GM20000 (cell line): ENCODE measurements at regions not wholly inside any gene's neighbourhood (a gene's known extent, or its start where the extent isn't known, plus 50 kb on each side); places are given as distances from the start of the nearest gene placed in this dataset.

ENCODE experiments used
- DNase-seq: peaks from one replicate; pipeline ENCODE4 v3.0.0; 2012; ENCODE audit warnings: low spot score
- TF ChIP-seq, protein P1 (sequence below): IDR thresholded peaks from 2 replicates; pipeline ENCODE4 v1.5.1; 2012; ENCODE audit warnings: mild to moderate bottlenecking, control low read depth; ENCODE audit errors: extremely low read depth, missing control alignments

GRCh38 chr2:72050734-72051133, 96.9 kb downstream of the CYP26B1 start:
- no peak for DNase-seq
- TF ChIP-seq, protein P1, sequence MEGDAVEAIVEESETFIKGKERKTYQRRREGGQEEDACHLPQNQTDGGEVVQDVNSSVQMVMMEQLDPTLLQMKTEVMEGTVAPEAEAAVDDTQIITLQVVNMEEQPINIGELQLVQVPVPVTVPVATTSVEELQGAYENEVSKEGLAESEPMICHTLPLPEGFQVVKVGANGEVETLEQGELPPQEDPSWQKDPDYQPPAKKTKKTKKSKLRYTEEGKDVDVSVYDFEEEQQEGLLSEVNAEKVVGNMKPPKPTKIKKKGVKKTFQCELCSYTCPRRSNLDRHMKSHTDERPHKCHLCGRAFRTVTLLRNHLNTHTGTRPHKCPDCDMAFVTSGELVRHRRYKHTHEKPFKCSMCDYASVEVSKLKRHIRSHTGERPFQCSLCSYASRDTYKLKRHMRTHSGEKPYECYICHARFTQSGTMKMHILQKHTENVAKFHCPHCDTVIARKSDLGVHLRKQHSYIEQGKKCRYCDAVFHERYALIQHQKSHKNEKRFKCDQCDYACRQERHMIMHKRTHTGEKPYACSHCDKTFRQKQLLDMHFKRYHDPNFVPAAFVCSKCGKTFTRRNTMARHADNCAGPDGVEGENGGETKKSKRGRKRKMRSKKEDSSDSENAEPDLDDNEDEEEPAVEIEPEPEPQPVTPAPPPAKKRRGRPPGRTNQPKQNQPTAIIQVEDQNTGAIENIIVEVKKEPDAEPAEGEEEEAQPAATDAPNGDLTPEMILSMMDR, result no peak

DNA sequence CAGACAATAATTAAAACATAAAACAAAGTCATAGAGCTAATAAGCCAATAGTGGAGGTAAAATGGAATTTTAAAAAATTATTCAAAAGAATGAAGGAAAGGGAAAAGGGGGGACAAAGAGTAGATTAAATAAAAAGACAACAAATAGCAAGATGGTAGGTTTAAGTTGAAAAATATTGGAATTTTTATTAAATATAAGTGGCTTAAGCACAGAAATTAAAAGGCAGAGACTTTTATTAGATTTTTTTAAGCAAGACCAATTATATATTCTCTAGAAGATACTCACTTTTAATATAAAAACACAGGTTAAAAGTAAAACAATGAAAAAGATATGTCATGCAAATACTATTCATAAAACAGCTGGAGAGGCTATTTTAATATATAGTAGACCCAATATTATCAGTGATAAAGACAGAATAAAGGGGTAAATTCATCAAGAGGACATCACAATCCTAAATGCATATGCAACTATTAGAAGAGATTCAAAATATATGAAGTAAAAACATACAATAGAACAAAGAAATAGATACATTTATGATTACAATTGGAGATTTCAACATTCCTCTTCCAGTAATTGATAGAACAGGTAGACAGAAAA, 98.7 kb downstream of the CYP26B1 start:
- no peak for DNase-seq
- TF ChIP-seq, protein P1, result no peak

DNA sequence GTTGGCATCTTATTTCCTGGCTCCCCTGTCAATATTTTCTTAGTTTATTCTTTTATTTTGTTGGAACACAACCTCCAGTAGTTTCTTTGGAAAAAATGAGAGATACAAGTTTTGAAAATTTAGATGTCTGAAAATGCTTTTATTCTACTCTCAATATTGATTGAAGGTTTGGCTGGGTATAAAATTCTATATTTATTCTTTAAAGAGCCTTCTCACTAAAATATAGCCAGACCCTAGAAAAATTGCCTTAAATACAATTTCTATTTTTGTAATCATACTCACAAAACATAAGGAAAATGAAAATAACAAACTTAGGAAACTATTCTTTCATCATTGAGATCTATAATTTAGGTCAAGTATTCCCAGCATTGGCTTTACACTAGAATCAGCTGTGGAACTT, 103.7 kb downstream of the CYP26B1 start:
- TF ChIP-seq, protein P1, result no peak
- DNase-seq, result no peak

DNA sequence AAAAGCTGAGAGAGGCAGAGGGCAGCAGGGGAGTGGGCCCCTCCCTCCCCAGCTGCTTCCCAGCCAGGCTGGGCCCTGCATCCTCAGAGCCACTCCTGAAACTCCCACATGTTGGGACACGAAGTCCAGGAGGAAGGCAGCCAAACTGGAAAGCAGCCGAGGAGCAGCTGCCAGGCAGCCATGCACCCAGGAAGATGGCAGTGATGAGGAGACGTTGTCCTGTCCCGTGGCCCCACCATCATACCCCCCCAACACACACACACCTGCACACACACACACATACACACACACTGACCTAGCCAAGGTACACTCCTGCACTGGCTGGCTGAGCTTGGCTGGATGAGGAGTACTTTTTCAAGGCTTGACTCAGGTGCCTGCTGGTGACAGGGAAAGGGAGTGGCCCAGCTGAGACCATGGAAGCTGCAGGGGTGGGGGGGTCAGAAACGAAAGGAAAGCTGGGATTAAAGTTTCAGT, 106.0 kb downstream of the CYP26B1 start:
- DNase-seq, result no peak
- TF ChIP-seq, protein P1, result no peak

DNA sequence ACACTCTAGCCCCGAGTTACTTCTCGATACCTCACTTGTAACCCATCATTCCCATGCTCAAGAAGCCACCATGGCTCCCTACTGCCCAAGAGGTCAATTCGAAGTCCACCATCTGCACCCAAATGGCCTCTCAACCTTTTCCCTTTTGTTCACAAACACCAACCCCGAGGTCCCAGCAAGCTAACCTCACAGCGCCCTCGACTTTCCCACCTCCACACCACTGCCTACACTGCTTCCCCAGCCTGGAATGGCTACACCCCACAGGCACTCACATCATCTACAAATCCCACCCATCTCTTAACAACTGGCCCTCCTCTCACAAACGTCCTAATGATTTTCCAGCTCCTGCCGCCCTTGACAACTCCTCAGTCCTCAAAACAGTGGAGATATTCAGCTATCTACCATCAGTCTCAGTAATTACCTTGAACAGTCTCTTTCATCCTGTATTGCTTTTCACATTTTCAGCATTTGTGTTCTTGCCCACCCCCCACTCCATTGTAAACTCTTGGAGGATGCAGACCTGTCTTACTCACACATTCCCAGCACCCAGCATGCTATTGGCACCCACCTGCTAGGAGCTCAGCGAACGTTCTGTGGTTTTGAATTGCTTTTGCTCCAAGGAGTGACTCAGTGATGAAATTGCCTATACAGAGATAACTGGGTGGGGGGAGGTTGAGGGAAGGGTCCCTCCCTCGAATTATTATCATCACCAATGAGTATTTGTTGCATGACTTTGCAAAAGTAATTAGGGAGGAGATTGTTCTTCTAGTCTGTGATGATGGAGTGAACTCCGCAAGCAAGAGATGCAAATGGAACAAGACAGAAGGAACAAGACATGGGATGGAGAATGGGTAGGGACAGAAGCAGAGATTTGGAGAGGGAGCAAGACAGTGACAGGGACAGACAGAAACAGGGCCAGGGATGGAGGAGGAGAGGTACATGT, 106.8 kb downstream of the CYP26B1 start:
- DNase-seq, result no peak

GRCh38 chr2:72038524-72038923, 109.1 kb downstream of the CYP26B1 start:
- no peak for DNase-seq
- TF ChIP-seq, protein P1, result no peak

More for the DNA sequence above, 106.8 kb downstream of the CYP26B1 start:
- TF ChIP-seq, protein P1, result no peak

GRCh38 chr2:72037261-72037666, 110.4 kb downstream of the CYP26B1 start:
- DNase-seq, result no peak

More at GRCh38 chr2:72037261-72037666, 110.4 kb downstream of the CYP26B1 start:
- TF ChIP-seq, protein P1, result no peak
